Brain microvascular endothelial cell (primary cell): ENCODE measurements at regions not wholly inside any gene's neighbourhood (a gene's known extent, or its start where the extent isn't known, plus 50 kb on each side); places are given as distances from the start of the nearest gene placed in this dataset.
"Not testable (repeated sequence)": the region's sequence is repeated elsewhere in the genome, so short reads cannot be mapped to it uniquely, and the experiment has no call there.

ENCODE experiments used
- DNase-seq: peaks from one replicate; pipeline ENCODE4 v3.0.0-alpha.2; 2020
- H3K27ac ChIP-seq: fragments of 250-450 bp; sonication (Bioruptor Pico); 2 replicates; pipeline ENCODE4 v1.5.1; 2020; ENCODE audit warnings: mild to moderate bottlenecking, moderate library complexity
- H3K27me3 ChIP-seq: fragments of 250-450 bp; sonication (Bioruptor Pico); replicated peaks from 2 replicates; pipeline ENCODE4 v1.5.1; 2020; ENCODE audit warnings: mild to moderate bottlenecking
- H3K36me3 ChIP-seq: fragments of 250-450 bp; sonication (Bioruptor Pico); replicated peaks from 2 replicates; pipeline ENCODE4 v1.5.1; 2020; ENCODE audit warnings: mild to moderate bottlenecking
- H3K4me3 ChIP-seq: 2 replicates; pipeline ENCODE4 v1.5.1; 2011; ENCODE audit warnings: low read depth, mild to moderate bottlenecking, control low read depth, low read length, moderate library complexity
- CTCF ChIP-seq: IDR thresholded peaks from 2 replicates; pipeline ENCODE4 v1.5.1; 2011; ENCODE audit warnings: low read depth, mild to moderate bottlenecking, moderate library complexity, low read length, control low read depth, inconsistent platforms; ENCODE audit errors: missing control alignments
- in situ Hi-C: cut with HindIII; loops from 2 replicates; pipeline ENCODE4 v1.10.0; 2017; ENCODE audit warnings: low sequenced_read_pairs, low pct_ligation_motif_present

- H3K27me3 ChIP-seq, H3K4me3 ChIP-seq, DNase-seq, in situ Hi-C loops, H3K27ac ChIP-seq, H3K36me3 ChIP-seq: not testable (repeated sequence)
Observed at GRCh38 chr2:201946746-201947145, 86.9 kb upstream of the FZD7 start.

GRCh38 chr2:201947287-201947686 lies 86.4 kb upstream of the FZD7 start:
- no peaks in the 10 kb centered on the region for H3K36me3 ChIP-seq
- no peaks in the 10 kb centered on the region for H3K27me3 ChIP-seq
- H3K27ac ChIP-seq = no peak overlapping the region
- DNase-seq = no peak
- no peak for TF ChIP-seq CTCF
- in situ Hi-C loops = no loop called here
- no peak overlapping the region for H3K4me3 ChIP-seq

DNA sequence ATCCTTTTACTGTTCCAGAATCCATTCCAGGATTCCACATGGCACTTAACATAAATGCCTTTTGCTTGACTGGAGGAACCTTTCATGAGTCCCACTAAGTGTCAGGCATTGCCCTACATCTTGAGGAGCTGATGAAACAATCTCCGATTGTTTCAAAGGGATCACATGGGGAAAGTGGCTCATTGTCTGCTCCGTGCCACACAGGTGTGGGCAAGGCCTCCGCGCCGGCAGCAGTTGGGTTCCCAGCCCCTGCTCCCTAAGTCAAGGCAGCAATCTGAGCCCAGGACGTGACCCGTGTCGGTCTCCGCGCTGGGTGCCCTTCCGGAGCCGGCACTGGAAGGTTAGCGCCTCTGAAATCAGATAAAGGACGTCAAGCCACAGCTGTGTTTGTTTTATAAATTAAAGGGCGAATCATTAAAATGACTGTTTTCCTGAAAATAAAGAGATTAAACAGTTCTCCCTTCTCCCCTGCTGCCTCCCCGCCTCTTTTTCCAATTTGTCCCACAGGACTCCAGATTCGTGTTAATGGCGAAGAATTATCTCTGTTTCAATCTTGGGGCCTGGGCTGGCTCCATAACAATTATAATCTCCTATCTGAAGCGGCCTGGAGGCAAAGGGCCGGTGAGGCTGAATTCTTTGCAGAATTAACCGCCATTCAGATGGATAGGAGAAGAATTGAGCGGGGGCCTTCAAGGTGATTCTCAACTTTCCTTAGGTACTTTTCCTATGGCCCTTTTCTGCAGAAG lies 84.3 kb upstream of the FZD7 start:
- in situ Hi-C loops = no loop called here
- no peak overlapping the region for H3K4me3 ChIP-seq
- H3K36me3 ChIP-seq = no peaks in the 10 kb centered on the region
- no peak overlapping the region for H3K27ac ChIP-seq
- no peaks in the 10 kb centered on the region for H3K27me3 ChIP-seq
- no peak for TF ChIP-seq CTCF
- DNase-seq = no peak

GRCh38 chr2:201949927-201950246 lies 83.8 kb upstream of the FZD7 start:
- Histone ChIP-seq H3K4me3 (no peak overlapping the region), H3K27ac (no peak overlapping the region), H3K27me3 (no peaks in the 10 kb centered on the region), H3K36me3 (no peaks in the 10 kb centered on the region)
- no peak for TF ChIP-seq CTCF
- DNase-seq = no peak
- in situ Hi-C loops = no loop called here

DNA sequence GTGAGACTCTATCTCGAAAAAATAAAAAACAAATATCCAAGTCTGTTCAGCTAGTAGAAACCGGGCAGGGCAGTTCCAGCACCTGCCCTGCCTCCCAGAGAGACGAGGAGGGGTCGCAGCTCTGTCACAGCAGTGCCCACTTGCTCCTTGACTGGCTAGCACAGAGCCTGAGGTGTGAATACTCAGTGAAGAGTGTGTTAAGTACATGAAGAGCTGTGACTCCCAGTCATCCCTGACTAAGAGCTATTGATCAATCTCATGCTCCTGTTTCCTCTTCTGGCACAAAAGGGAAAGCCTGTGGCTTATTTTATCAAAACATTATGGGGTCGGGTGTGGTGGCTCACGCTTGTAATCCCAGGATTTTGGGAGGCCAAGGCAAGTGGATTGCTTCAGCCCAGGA lies 83.0 kb upstream of the FZD7 start:
- no peak for DNase-seq
- H3K27ac ChIP-seq = no peak overlapping the region
- no peak for TF ChIP-seq CTCF
- in situ Hi-C loops = no loop called here
- H3K4me3 ChIP-seq = no peak overlapping the region
- no peaks in the 10 kb centered on the region for H3K36me3 ChIP-seq
- no peaks in the 10 kb centered on the region for H3K27me3 ChIP-seq

GRCh38 chr2:201952187-201952586 lies 81.5 kb upstream of the FZD7 start:
- in situ Hi-C loops = no loop called here
- no peaks in the 10 kb centered on the region for H3K36me3 ChIP-seq
- TF ChIP-seq CTCF = no peak
- H3K27ac ChIP-seq = no peak overlapping the region
- H3K27me3 ChIP-seq = no peaks in the 10 kb centered on the region
- DNase-seq = no peak
- no peak overlapping the region for H3K4me3 ChIP-seq
